Loucy (cell line): ENCODE measurements at regions not wholly inside any gene's neighbourhood (a gene's known extent, or its start where the extent isn't known, plus 50 kb on each side); places are given as distances from the start of the nearest gene placed in this dataset.

Experiments used
- EZH2phosphoT487 ChIP-seq: fragments of 200-600 bp; IDR thresholded peaks from 2 replicates; pipeline ENCODE4 v1.6.1; 2018; ENCODE audit warnings: antibody characterized with exemption, mild to moderate bottlenecking, moderate library complexity, borderline replicate concordance
- TF ChIP-seq, protein P1 (sequence below): fragments of 200-600 bp; sonication (generic); conservative IDR thresholded peaks from 2 replicates; pipeline ENCODE4 v1.5.1; 2014; ENCODE audit warnings: mild to moderate bottlenecking, antibody characterized with exemption, low read length

DNA sequence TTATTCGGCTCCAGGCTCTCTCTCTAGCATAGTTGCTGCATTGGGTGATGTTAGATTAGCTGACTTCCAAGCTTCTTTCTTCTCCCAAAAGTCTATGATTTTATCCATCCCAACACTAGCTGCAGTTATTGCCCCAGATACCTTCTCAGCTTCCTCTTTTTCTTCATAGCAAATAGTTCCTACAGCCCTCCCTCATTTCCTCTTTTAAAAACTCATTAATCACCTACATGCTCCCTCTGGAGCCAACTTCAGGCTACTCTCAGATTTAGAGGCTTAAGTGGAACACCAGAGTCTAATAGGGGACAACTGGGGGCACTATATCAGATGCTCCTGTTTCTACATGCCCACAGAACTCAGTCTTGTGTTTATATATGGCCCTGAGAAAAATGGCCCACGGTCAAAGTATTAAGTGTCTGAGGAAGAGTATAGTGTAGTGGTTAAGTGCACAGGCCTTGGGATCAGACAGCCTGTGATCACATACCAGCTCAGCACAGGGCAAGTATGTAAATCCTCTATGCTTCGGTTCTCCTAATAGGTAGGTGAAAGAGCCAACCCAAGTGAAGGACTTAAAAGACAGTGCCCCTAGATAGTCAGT is 241.9 kb upstream of the SLC14A2 start:
- TF ChIP-seq, protein P1, sequence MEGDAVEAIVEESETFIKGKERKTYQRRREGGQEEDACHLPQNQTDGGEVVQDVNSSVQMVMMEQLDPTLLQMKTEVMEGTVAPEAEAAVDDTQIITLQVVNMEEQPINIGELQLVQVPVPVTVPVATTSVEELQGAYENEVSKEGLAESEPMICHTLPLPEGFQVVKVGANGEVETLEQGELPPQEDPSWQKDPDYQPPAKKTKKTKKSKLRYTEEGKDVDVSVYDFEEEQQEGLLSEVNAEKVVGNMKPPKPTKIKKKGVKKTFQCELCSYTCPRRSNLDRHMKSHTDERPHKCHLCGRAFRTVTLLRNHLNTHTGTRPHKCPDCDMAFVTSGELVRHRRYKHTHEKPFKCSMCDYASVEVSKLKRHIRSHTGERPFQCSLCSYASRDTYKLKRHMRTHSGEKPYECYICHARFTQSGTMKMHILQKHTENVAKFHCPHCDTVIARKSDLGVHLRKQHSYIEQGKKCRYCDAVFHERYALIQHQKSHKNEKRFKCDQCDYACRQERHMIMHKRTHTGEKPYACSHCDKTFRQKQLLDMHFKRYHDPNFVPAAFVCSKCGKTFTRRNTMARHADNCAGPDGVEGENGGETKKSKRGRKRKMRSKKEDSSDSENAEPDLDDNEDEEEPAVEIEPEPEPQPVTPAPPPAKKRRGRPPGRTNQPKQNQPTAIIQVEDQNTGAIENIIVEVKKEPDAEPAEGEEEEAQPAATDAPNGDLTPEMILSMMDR = no peak
- TF ChIP-seq EZH2phosphoT487 = no peak
